ENCODE measurements at regions not wholly inside any gene's neighbourhood (a gene's known extent, or its start where the extent isn't known, plus 50 kb on each side); places are given as distances from the start of the nearest gene placed in this dataset.
A peak's percentile ranks its signal among the peaks of the same experiment; 100 is the strongest.
"Not testable (repeated sequence)": the region's sequence is repeated elsewhere in the genome, so short reads cannot be mapped to it uniquely, and the experiment has no call there.

DNA sequence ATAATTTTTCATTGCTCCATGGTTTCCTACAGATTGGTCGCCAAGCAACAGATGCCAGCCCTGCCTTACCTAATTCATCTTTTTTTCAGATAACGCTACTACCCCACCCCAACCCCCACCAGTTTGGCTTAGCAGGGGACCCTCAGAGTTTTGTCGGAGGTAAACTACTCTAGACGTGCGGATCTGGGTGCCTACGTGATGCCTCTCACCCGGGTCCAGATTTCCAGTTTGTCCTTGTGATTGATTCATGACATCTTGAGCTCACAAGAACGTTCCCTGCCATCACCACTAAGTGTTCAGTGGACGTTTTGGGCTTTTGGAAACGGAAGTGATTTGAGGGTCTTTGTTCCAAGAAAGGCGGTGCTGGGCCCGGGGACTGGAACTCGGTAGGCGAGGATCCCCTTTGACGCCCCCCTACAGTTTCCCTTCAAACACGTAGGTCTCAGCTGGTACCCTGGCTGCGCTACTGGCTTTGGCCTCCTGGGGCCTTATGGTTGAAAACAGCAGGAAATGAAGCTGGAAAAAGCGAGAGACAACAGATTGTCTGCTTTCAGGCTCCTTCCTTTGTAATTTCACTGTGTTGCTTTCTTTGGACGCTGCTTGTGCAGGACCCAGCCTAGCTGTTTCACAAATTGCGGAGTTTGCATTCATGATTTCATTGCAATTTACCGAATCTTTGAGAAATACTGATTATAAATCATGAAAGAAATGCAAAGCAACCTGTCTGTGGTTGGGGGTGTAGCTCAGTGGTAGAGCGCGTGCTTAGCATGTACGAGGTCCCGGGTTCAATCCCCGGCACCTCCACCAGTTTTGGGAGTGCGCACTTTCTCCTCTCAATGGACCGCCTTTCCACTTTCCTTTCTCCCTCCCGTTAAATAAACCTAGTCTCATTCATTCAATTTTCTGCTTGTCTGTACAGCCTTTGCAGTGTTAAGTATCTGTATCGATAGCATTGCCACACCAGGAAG, 81.0 kb downstream of the GPX5 start:
- Mint-ChIP-seq H3K27ac (no peak overlapping the region), H3K27me3 (peaks cover 18% of the 10 kb centered on the region), H3K4me3 (no peak overlapping the region)

GRCh38 chr6:28607990-28608389, 82.3 kb downstream of the GPX5 start:
- Mint-ChIP-seq H3K27ac (no peak overlapping the region), H3K4me3 (no peak overlapping the region), H3K9me3 (peaks cover 5% of the 10 kb centered on the region), H3K4me1 (peaks cover 2% of the 10 kb centered on the region), H3K36me3 (peaks cover 2% of the 10 kb centered on the region), H3K27me3 (peaks cover 17% of the 10 kb centered on the region)
- DNase-seq (ENCODE audit: low spot score in 2 of 2) (no peak), ATAC-seq (ENCODE audit: low read depth) (no peak)

More for the DNA sequence above, 81.0 kb downstream of the GPX5 start:
- peaks cover 2% of the 10 kb centered on the region for H3K4me1 Mint-ChIP-seq
- no peak for DNase-seq (ENCODE audit: low spot score in 2 of 2)
- ATAC-seq (ENCODE audit: low read depth) = no peak
- peaks cover 2% of the 10 kb centered on the region for H3K36me3 Mint-ChIP-seq
- peaks cover 6% of the 10 kb centered on the region for H3K9me3 Mint-ChIP-seq

GRCh38 chr6:28609672-28610071, 84.0 kb downstream of the GPX5 start:
- H3K4me1 Mint-ChIP-seq = peaks cover 2% of the 10 kb centered on the region
- no peak for DNase-seq (ENCODE audit: low spot score in 2 of 2)
- peaks cover 5% of the 10 kb centered on the region for H3K9me3 Mint-ChIP-seq
- H3K27me3 Mint-ChIP-seq = peaks cover 18% of the 10 kb centered on the region
- no peak overlapping the region for H3K4me3 Mint-ChIP-seq
- no peak overlapping the region for H3K27ac Mint-ChIP-seq
- peaks cover 2% of the 10 kb centered on the region for H3K36me3 Mint-ChIP-seq
- no peak for ATAC-seq (ENCODE audit: low read depth)

GRCh38 chr6:28615616-28615954, 89.9 kb downstream of the GPX5 start:
- peaks cover 2% of the 10 kb centered on the region for H3K36me3 Mint-ChIP-seq
- no peak overlapping the region for H3K27ac Mint-ChIP-seq
- H3K27me3 Mint-ChIP-seq = peaks cover 16% of the 10 kb centered on the region
- no peak overlapping the region for H3K4me3 Mint-ChIP-seq
- H3K4me1 Mint-ChIP-seq = no peaks in the 10 kb centered on the region
- peaks cover 5% of the 10 kb centered on the region for H3K9me3 Mint-ChIP-seq
- DNase-seq (ENCODE audit: low spot score in 2 of 2) (no peak), ATAC-seq (ENCODE audit: low read depth) (no peak)

GRCh38 chr6:28615955-28616747, 90.5 kb downstream of the GPX5 start:
- ATAC-seq (ENCODE audit: low read depth) (no peak), DNase-seq (ENCODE audit: low spot score in 2 of 2) (no peak)
- Mint-ChIP-seq H3K4me1 (no peaks in the 10 kb centered on the region), H3K9me3 (peaks cover 4% of the 10 kb centered on the region), H3K27me3 (peaks cover 19% of the 10 kb centered on the region), H3K4me3 (no peak overlapping the region), H3K27ac (no peak overlapping the region), H3K36me3 (peaks cover 2% of the 10 kb centered on the region)

DNA sequence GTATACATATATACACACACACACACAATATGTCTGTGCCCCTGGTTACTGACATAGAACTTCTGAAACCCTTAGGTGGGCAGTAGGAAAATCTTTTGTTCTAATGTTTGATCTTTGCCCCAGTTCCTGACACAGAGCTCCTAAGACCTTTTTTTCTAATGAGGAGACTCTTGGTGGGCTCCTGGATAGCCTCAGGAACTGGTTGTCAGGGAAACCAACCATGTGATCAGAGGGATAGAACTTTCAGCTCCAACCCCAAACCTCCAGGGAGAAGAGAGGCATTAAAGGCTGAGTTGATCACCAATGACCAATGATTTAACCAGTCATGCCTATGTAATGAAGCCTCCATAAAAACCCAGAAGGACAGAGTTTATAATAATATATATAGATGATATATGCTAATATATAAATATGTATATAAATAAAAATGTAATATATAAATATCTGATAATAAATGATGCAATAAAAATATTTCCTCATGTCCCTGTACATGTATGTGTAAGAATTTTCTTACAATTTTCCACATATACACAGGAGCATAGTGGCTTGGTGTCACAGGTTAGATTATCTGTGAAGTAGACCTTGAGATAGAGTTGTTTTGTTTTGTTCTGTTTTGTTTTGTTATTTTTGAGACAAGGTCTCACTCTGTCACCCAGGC, 93.3 kb downstream of the GPX5 start:
- ATAC-seq (ENCODE audit: low read depth) = no peak
- Mint-ChIP-seq H3K36me3 (peaks cover 2% of the 10 kb centered on the region), H3K4me3 (no peak overlapping the region), H3K4me1 (no peaks in the 10 kb centered on the region), H3K27ac (no peak overlapping the region), H3K9me3 (peaks cover 7% of the 10 kb centered on the region), H3K27me3 (peaks cover 17% of the 10 kb centered on the region)
- no peak for DNase-seq (ENCODE audit: low spot score in 2 of 2)

GRCh38 chr6:28621268-28621667, 95.6 kb downstream of the GPX5 start:
- H3K9me3 Mint-ChIP-seq; H3K27ac Mint-ChIP-seq; DNase-seq (ENCODE audit: low spot score in 2 of 2); H3K36me3 Mint-ChIP-seq; ATAC-seq (ENCODE audit: low read depth); H3K4me3 Mint-ChIP-seq; H3K4me1 Mint-ChIP-seq: not testable (repeated sequence)
- peaks cover 14% of the 10 kb centered on the region for H3K27me3 Mint-ChIP-seq

GRCh38 chr6:28623242-28623641, 97.6 kb downstream of the GPX5 start:
- not testable (repeated sequence) for H3K9me3 Mint-ChIP-seq; H3K4me3 Mint-ChIP-seq; H3K36me3 Mint-ChIP-seq; DNase-seq (ENCODE audit: low spot score in 2 of 2); H3K27me3 Mint-ChIP-seq; H3K27ac Mint-ChIP-seq; H3K4me1 Mint-ChIP-seq; ATAC-seq (ENCODE audit: low read depth)

DNA sequence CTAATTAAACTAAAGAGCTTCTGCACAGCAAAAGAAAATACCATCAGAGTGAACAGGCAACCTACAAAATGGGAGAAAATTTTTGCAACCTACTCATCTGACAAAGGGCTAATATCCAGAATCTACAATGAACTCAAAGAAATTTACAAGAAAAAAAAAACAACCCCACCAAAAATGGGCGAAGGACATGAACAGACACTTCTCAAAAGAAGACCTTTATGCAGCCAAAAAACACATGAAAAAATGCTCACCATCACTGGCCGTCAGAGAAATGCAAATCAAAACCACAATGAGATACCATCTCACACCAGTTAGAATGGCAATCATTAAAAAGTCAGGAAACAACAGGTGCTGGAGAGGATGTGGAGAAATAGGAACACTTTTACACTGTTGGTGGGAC, 100.7 kb downstream of the GPX5 start:
- H3K27ac Mint-ChIP-seq; ATAC-seq (ENCODE audit: low read depth); H3K4me1 Mint-ChIP-seq; DNase-seq (ENCODE audit: low spot score in 2 of 2); H3K36me3 Mint-ChIP-seq; H3K4me3 Mint-ChIP-seq; H3K27me3 Mint-ChIP-seq; H3K9me3 Mint-ChIP-seq: not testable (repeated sequence)

- DNase-seq (ENCODE audit: low spot score in 2 of 2) = no peak
- Mint-ChIP-seq H3K27me3 (peaks cover 26% of the 10 kb centered on the region), H3K4me3 (no peak overlapping the region), H3K27ac (no peak overlapping the region), H3K4me1 (peaks cover 4% of the 10 kb centered on the region), H3K36me3 (no peaks in the 10 kb centered on the region), H3K9me3 (peaks cover 2% of the 10 kb centered on the region)
- no peak for ATAC-seq (ENCODE audit: low read depth)
Measured at GRCh38 chr6:28632326-28632851, 106.7 kb downstream of the GPX5 start.

DNA sequence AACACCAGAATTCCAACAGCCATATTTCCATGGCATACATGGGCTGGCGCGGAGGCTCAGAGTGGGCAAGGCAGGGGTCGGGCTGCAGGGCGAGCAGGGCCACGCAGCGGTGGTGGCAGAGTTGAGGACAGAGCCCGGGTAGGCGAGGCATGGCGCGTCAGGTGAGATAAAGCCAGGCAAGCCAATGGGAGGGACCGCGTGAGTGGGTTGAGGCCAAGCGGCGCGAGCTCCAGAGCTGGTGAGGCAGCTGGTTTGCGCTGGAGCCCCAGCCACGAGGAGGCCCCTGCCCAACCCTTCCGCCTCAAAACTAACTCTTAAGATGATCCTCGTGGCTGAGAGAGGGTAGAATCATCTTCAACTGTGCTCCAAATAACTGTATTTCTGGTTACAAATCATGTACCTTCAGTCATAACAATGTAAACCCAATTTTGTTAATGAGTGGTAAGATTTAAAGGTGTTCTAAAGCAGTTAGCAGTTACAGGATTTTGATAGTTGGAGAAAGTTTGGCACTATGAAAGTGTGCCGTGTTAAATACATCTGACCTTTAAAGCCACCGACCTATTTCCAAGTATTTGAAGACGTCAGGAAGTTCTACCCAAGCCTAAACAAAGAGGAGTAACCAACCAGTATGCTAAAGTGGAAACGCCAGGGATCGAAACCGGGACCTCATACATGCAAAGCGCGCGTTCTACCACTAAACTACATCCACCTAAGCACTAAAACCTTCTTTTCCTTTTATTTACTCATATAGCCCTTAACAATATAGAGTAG, 107.9 kb downstream of the GPX5 start:
- H3K27me3 Mint-ChIP-seq = peaks cover 26% of the 10 kb centered on the region
- H3K27ac Mint-ChIP-seq = no peak overlapping the region
- ATAC-seq (ENCODE audit: low read depth) = no peak
- H3K4me3 Mint-ChIP-seq = no peak overlapping the region
- H3K4me1 Mint-ChIP-seq = peaks cover 4% of the 10 kb centered on the region
- H3K9me3 Mint-ChIP-seq = no peaks in the 10 kb centered on the region
- no peaks in the 10 kb centered on the region for H3K36me3 Mint-ChIP-seq
- no peak for DNase-seq (ENCODE audit: low spot score in 2 of 2)

- Mint-ChIP-seq H3K4me3 (no peak overlapping the region), H3K27ac (no peak overlapping the region), H3K36me3 (no peaks in the 10 kb centered on the region), H3K27me3 (peaks cover 28% of the 10 kb centered on the region), H3K9me3 (no peaks in the 10 kb centered on the region), H3K4me1 (peaks cover 4% of the 10 kb centered on the region)
- ATAC-seq (ENCODE audit: low read depth) (no peak), DNase-seq (ENCODE audit: low spot score in 2 of 2) (no peak)
Measured at GRCh38 chr6:28634411-28634760, 108.7 kb downstream of the GPX5 start.

GRCh38 chr6:28634761-28635546, 109.3 kb downstream of the GPX5 start:
- DNase-seq (ENCODE audit: low spot score in 2 of 2) = no peak
- ATAC-seq (ENCODE audit: low read depth) = no peak
- H3K4me1 Mint-ChIP-seq = peaks cover 4% of the 10 kb centered on the region
- no peak overlapping the region for H3K27ac Mint-ChIP-seq
- no peaks in the 10 kb centered on the region for H3K9me3 Mint-ChIP-seq
- no peaks in the 10 kb centered on the region for H3K36me3 Mint-ChIP-seq
- peaks cover 28% of the 10 kb centered on the region for H3K27me3 Mint-ChIP-seq
- H3K4me3 Mint-ChIP-seq = peak overlapping the region; percentile 3

Data from memory B cell (primary cell).